Uterus (tissue), 2 donors: ENCODE measurements at regions not wholly inside any gene's neighbourhood (a gene's known extent, or its start where the extent isn't known, plus 50 kb on each side); places are given as distances from the start of the nearest gene placed in this dataset.

ENCODE experiments used
- CTCF ChIP-seq, 4 experiments: fragments of 200-600 bp in 2 of 4; fragments of 450-650 bp in 2 of 4; sonication (generic) in 2 of 4; IDR thresholded peaks; one replicate each; pipeline ENCODE4 v1.5.1; 2016 to 2019; ENCODE audit warnings: antibody characterized with exemption in 4 of 4, mild to moderate bottlenecking in 2 of 4, moderate library complexity in 1 of 4
- POLR2A ChIP-seq, 2 donors: fragments of 450-650 bp; IDR thresholded peaks; one replicate each; pipeline ENCODE4 v1.6.1; 2016; ENCODE audit warnings: antibody characterized with exemption in 2 of 2, mild to moderate bottlenecking in 1 of 2, moderate library complexity in 1 of 2

- TF ChIP-seq CTCF (IDR thresholded peaks at IDR 0.05), result no peak
- TF ChIP-seq POLR2A (IDR thresholded peaks at IDR 0.05), result no peak
Measured at GRCh38 chr5:89950234-89950633, 459.3 kb downstream of the CETN3 start.
